HCT116 (cell line): ENCODE measurements at regions not wholly inside any gene's neighbourhood (a gene's known extent, or its start where the extent isn't known, plus 50 kb on each side); places are given as distances from the start of the nearest gene placed in this dataset.

ENCODE experiments used
- ATAC-seq: fragments of 200-7000 bp; cut with Tn5 transposase; 2 replicates; pipeline ENCODE4 v1.9.1; 2020; ENCODE audit warnings: mild to moderate bottlenecking, moderate library complexity
- BruUV-seq: library from RNA; stranded (reverse); fragments of 400-500 nt; replicated peaks from 2 replicates; lab custom pipeline; 2021; lab: Mats Ljungman, UMichigan
- CTCF ChIA-PET: fragments of 300-600 bp; sonication (Branson Sonifier 250); formaldehyde crosslinking; loops from one replicate; lab custom pipeline; 2021; ENCODE audit warnings: antibody characterized with exemption; lab: Charles Lee
- POLR2A ChIA-PET: fragments of 300-600, 350-600 bp; sonication (Branson Sonifier 250); formaldehyde crosslinking; loops from one replicate; lab custom pipeline; 2021; ENCODE audit warnings: antibody characterized with exemption; lab: Charles Lee
- RAD21 ChIA-PET, 2 experiments: fragments of 300-600 bp; sonication (Branson Sonifier 250); formaldehyde crosslinking; loops; one replicate each; lab custom pipeline; 2023; ENCODE audit warnings: low total read pairs in 2 of 2; ENCODE audit not compliant: uncharacterized antibody in 2 of 2, unreplicated experiment in 2 of 2, low non-redundant PET in 1 of 2; lab: Charles Lee
- DNase-seq: peaks from one replicate; pipeline ENCODE4 v3.0.0-alpha.2; 2010; ENCODE audit warnings: low read depth, low spot score
- H2AFZ ChIP-seq: fragments of 200-600 bp; shearing (Covaris generic), sonication (generic); 2 replicates; pipeline ENCODE4 v1.6.1; 2017; ENCODE audit warnings: low read depth, mixed run types, mixed read lengths, antibody characterized with exemption, low read length; ENCODE audit not compliant: poor library complexity, severe bottlenecking
- H3K27ac ChIP-seq: 2 replicates; pipeline ENCODE4 v1.5.1; 2012; ENCODE audit warnings: low read depth, low read length
- H3K27me3 ChIP-seq: fragments of 200-600 bp; sonication (generic); 2 replicates; pipeline ENCODE4 v1.6.1; 2016; ENCODE audit warnings: mixed run types, low read length, mixed read lengths; ENCODE audit not compliant: insufficient read depth
- H3K36me3 ChIP-seq, 2 experiments: fragments of 200-500 bp in 1 of 2; fragments of 200-600 bp in 1 of 2; sonication (Bioruptor generic) in 1 of 2; sonication (generic) in 1 of 2; 2 replicates each; pipeline versions ENCODE4 v1.5.1 to v1.6.1; 2014 to 2016; ENCODE audit warnings: low read length in 2 of 2, inconsistent platforms in 1 of 2, mixed read lengths in 1 of 2, mixed run types in 1 of 2; ENCODE audit not compliant: insufficient read depth in 2 of 2, control insufficient read depth in 1 of 2
- H3K4me1 ChIP-seq, 2 experiments: fragments of 200-600 bp in 1 of 2; sonication (generic) in 1 of 2; 2 replicates each; pipeline versions ENCODE4 v1.5.1 to v1.6.1; 2012 to 2017; ENCODE audit warnings: low read length in 2 of 2, inconsistent platforms in 1 of 2, mild to moderate bottlenecking in 1 of 2, mixed read lengths in 1 of 2, mixed run types in 1 of 2, moderate library complexity in 1 of 2; ENCODE audit not compliant: insufficient read depth in 2 of 2, control insufficient read depth in 1 of 2
- H3K4me2 ChIP-seq: fragments of 200-600 bp; sonication (generic); 2 replicates; pipeline ENCODE4 v1.6.1; 2017; ENCODE audit warnings: mixed run types, low read length, mixed read lengths
- H3K4me3 ChIP-seq, 2 experiments: fragments of 200-600 bp in 1 of 2; sonication (generic) in 1 of 2; replicated peaks in 1 of 2; 2 replicates each; pipeline ENCODE4 v1.5.1; 2011 to 2016; ENCODE audit warnings: low read length in 2 of 2, control low read depth in 1 of 2, low read depth in 1 of 2, mild to moderate bottlenecking in 1 of 2, mixed read lengths in 1 of 2, mixed run types in 1 of 2
- H3K79me2 ChIP-seq: fragments of 200-600 bp; sonication (generic); 2 replicates; pipeline ENCODE4 v1.6.1; 2017; ENCODE audit warnings: mild to moderate bottlenecking, mixed run types, low read length, moderate library complexity, mixed read lengths; ENCODE audit not compliant: insufficient read depth
- H3K9ac ChIP-seq: fragments of 200-600 bp; sonication (generic); 2 replicates; pipeline ENCODE4 v1.6.1; 2016; ENCODE audit warnings: low read length, mixed read lengths
- H3K9me2 ChIP-seq: fragments of 200-600 bp; sonication (generic), shearing (Covaris generic); 2 replicates; pipeline ENCODE4 v1.6.1; 2017; ENCODE audit warnings: mixed run types, mild to moderate bottlenecking, moderate library complexity; ENCODE audit not compliant: insufficient read depth
- H3K9me3 ChIP-seq, 2 experiments: fragments of 200-500 bp in 1 of 2; fragments of 200-600 bp in 1 of 2; sonication (Bioruptor generic) in 1 of 2; sonication (generic) in 1 of 2; 2 replicates each; pipeline ENCODE4 v1.6.1; 2014 to 2017; ENCODE audit warnings: low read length in 2 of 2, mixed read lengths in 2 of 2, inconsistent platforms in 1 of 2, low read depth in 1 of 2, mild to moderate bottlenecking in 1 of 2, mixed run types in 1 of 2, moderate library complexity in 1 of 2; ENCODE audit not compliant: control insufficient read depth in 1 of 2, insufficient read depth in 1 of 2
- H4K20me1 ChIP-seq: fragments of 200-600 bp; sonication (generic), shearing (Covaris generic); 2 replicates; pipeline ENCODE4 v1.6.1; 2017; ENCODE audit warnings: mixed run types, mild to moderate bottlenecking, moderate library complexity; ENCODE audit not compliant: insufficient read depth
- CBX3 ChIP-seq: IDR thresholded peaks from 2 replicates; pipeline ENCODE4 v1.6.1; 2012; ENCODE audit warnings: low read depth
- CEBPB ChIP-seq: IDR thresholded peaks from 2 replicates; pipeline ENCODE4 v1.6.1; 2012; ENCODE audit warnings: low read depth
- EGR1 ChIP-seq: IDR thresholded peaks from 2 replicates; pipeline ENCODE4 v1.6.1; 2012; ENCODE audit warnings: low read depth
- EZH2phosphoT487 ChIP-seq: fragments of 200-600 bp; IDR thresholded peaks from 2 replicates; pipeline ENCODE4 v1.6.1; 2018; ENCODE audit warnings: antibody characterized with exemption, borderline replicate concordance
- FOSL1 ChIP-seq: IDR thresholded peaks from 2 replicates; pipeline ENCODE4 v1.6.1; 2012; ENCODE audit warnings: low read depth
- JUND ChIP-seq: IDR thresholded peaks from 2 replicates; pipeline ENCODE4 v1.6.1; 2012
- POLR2A ChIP-seq: IDR thresholded peaks from 2 replicates; pipeline ENCODE4 v1.7.0; 2011; ENCODE audit warnings: borderline replicate concordance; ENCODE audit not compliant: insufficient read depth, insufficient read length; ENCODE audit errors: extremely low read depth
- SIN3A ChIP-seq: IDR thresholded peaks from 2 replicates; pipeline ENCODE4 v1.6.1; 2012; ENCODE audit warnings: low read depth
- SP1 ChIP-seq: IDR thresholded peaks from 2 replicates; pipeline ENCODE4 v1.6.1; 2012; ENCODE audit warnings: low read depth
- SRF ChIP-seq: IDR thresholded peaks from 2 replicates; pipeline ENCODE4 v1.6.1; 2012; ENCODE audit warnings: low read depth
- TCF7L2 ChIP-seq: IDR thresholded peaks from 2 replicates; pipeline ENCODE4 v1.7.0; 2011; ENCODE audit warnings: borderline replicate concordance, inconsistent platforms; ENCODE audit not compliant: insufficient read depth, insufficient read length; ENCODE audit errors: extremely low read depth
- ZFX ChIP-seq: fragments of 450-650 bp; IDR thresholded peaks from 2 replicates; pipeline ENCODE4 v1.6.1; 2017
- ZNF274 ChIP-seq: fragments of 200-500 bp; sonication (Bioruptor generic); IDR thresholded peaks from 2 replicates; pipeline ENCODE4 v1.6.1; 2014; ENCODE audit warnings: mild to moderate bottlenecking, low read depth, low read length, inconsistent platforms
- intact Hi-C: fragments of 100-400 bp; cut with micrococcal nuclease; formaldehyde crosslinking; loops from 2 replicates; pipeline ENCODE4 v1.10.0; 2022
- TF ChIP-seq, protein P1 (sequence below): IDR thresholded peaks from 2 replicates; pipeline ENCODE4 v1.6.1; 2011; ENCODE audit warnings: mild to moderate bottlenecking, low read length, moderate library complexity; ENCODE audit not compliant: insufficient replicate concordance; ENCODE audit errors: extremely low read depth
- TF ChIP-seq, protein P2 (sequence below), 3 experiments: fragments of 200-600 bp in 1 of 3; sonication (generic) in 1 of 3; IDR thresholded peaks in 2 of 3; conservative IDR thresholded peaks in 1 of 3; 2 replicates each; pipeline ENCODE4 v1.5.1; 2012 to 2017; ENCODE audit warnings: low read depth in 2 of 3, low read length in 2 of 3, antibody characterized with exemption in 1 of 3, borderline replicate concordance in 1 of 3, control low read depth in 1 of 3, mild to moderate bottlenecking in 1 of 3, mixed read lengths in 1 of 3, mixed run types in 1 of 3, moderate library complexity in 1 of 3; ENCODE audit not compliant: insufficient read depth in 1 of 3

DNA sequence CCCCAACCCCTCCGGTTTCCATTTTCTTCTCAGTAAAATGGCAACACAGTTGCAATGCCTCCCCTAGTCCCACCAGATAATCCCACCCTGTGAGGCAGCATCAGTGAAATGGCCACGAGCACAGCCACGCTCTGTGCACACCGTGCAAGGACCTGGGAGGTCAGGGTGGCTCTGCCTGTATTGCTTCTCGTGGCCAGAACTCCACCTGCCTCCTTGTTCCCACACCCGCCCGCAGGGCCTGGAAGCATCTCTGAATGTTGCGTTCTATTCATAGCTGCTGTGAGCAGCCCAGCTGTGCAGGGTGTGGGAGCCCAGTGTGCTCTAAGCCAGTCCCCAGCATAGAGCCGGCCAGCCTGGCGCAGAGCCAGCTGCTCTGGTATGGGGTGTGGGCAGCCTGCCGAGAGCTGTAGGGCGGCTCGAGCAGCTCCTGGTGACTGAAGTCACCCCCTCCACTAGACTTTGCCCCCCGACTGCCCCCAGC, 161.1 kb downstream of the DLL1 start:
- intact Hi-C loops: no loop called here
- RAD21 ChIA-PET: no interaction called here

DNA sequence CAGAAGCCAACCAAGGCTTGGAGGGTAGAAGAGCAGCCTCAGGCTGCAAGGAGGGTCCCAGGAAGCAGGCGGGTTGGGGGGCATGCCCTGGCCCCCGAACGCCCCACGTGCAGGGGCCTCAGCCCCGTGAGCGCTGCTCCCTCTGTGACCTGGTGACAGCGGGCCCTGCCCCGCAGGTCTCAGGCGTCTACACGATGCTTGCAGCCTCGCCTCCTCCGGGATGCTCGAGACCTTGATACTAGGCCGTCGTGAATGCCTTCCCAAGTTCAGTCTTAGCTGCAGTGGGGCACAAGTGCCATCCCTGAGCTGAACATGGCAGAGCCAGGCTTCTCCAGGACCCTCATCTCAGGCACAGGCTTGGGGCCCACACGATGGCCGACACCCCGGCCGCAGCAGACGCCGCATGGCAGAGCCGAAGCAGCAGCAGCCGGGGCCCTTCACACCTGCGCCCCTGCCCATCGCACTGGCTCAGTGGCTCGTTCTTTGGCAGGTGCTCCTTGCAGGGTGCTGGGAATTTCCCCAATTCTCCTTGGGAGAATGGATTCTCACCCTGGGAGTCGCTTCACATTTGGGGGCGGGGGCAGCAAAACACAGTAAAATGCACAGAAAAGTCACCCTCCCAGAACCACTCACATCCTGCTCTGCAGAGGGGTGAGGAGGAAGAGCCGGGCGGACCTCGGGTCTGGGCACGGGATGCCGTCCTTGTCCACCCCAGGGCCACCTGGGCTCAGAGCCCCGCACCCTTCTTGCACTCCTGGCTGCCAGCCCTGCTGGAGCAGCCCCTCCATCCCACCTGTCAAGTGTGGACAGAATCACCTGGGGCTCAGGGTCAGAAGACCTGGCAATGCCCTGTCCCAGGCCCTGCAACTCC, 161.8 kb downstream of the DLL1 start:
- no peak overlapping the region for H3K9ac ChIP-seq
- ChIA-PET CTCF (no interaction called here), RAD21 (no interaction called here), POLR2A (no interaction called here)
- no peak overlapping the region for H3K4me3 ChIP-seq
- no peaks in the 10 kb centered on the region for H4K20me1 ChIP-seq
- no peak overlapping the region for H3K4me2 ChIP-seq
- no peaks in the 10 kb centered on the region for H3K79me2 ChIP-seq
- H3K4me1 ChIP-seq: peaks cover 6 to 7% of the 10 kb centered on the region in 2 experiments; a peak in 3 of 4 replicates
- DNase-seq (no peak), ATAC-seq (no peak)
- H3K36me3 ChIP-seq: no peaks in the 10 kb centered on the region
- H3K27ac ChIP-seq: no peak overlapping the region
- no peak for TF ChIP-seq TCF7L2
- TF ChIP-seq POLR2A: no peak
- no peak for TF ChIP-seq EGR1
- no peak for TF ChIP-seq SP1
- TF ChIP-seq ZFX: no peak
- TF ChIP-seq, protein P1, sequence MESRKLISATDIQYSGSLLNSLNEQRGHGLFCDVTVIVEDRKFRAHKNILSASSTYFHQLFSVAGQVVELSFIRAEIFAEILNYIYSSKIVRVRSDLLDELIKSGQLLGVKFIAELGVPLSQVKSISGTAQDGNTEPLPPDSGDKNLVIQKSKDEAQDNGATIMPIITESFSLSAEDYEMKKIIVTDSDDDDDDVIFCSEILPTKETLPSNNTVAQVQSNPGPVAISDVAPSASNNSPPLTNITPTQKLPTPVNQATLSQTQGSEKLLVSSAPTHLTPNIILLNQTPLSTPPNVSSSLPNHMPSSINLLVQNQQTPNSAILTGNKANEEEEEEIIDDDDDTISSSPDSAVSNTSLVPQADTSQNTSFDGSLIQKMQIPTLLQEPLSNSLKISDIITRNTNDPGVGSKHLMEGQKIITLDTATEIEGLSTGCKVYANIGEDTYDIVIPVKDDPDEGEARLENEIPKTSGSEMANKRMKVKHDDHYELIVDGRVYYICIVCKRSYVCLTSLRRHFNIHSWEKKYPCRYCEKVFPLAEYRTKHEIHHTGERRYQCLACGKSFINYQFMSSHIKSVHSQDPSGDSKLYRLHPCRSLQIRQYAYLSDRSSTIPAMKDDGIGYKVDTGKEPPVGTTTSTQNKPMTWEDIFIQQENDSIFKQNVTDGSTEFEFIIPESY: no peak
- TF ChIP-seq SRF: no peak
- TF ChIP-seq EZH2phosphoT487: no peak
- TF ChIP-seq, protein P2, sequence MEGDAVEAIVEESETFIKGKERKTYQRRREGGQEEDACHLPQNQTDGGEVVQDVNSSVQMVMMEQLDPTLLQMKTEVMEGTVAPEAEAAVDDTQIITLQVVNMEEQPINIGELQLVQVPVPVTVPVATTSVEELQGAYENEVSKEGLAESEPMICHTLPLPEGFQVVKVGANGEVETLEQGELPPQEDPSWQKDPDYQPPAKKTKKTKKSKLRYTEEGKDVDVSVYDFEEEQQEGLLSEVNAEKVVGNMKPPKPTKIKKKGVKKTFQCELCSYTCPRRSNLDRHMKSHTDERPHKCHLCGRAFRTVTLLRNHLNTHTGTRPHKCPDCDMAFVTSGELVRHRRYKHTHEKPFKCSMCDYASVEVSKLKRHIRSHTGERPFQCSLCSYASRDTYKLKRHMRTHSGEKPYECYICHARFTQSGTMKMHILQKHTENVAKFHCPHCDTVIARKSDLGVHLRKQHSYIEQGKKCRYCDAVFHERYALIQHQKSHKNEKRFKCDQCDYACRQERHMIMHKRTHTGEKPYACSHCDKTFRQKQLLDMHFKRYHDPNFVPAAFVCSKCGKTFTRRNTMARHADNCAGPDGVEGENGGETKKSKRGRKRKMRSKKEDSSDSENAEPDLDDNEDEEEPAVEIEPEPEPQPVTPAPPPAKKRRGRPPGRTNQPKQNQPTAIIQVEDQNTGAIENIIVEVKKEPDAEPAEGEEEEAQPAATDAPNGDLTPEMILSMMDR (IDR thresholded peaks at IDR 0.05 in 2 of 3, conservative IDR thresholded peaks at IDR 0.05 in 1 of 3; ENCODE audit: borderline replicate concordance in 1 of 3, insufficient read depth in 1 of 3, low read depth in 2 of 3, low read length in 2 of 3): no peak
- no peak for TF ChIP-seq FOSL1
- TF ChIP-seq SIN3A: no peak
- H3K9me3 ChIP-seq: no peaks in the 10 kb centered on the region
- H2AFZ ChIP-seq: no peak overlapping the region
- BruUV-seq: no TSS peak
- intact Hi-C loops: no loop called here
- H3K9me2 ChIP-seq: no peaks in the 10 kb centered on the region
- no peaks in the 10 kb centered on the region for H3K27me3 ChIP-seq

More for the DNA sequence above, 161.1 kb downstream of the DLL1 start:
- H3K27me3 ChIP-seq: no peaks in the 10 kb centered on the region
- H3K4me2 ChIP-seq: no peak overlapping the region
- no peaks in the 10 kb centered on the region for H3K9me2 ChIP-seq
- no peaks in the 10 kb centered on the region for H4K20me1 ChIP-seq
- H3K27ac ChIP-seq: no peak overlapping the region
- ChIA-PET CTCF (no interaction called here), POLR2A (no interaction called here)
- no peak overlapping the region for H3K9ac ChIP-seq
- no peaks in the 10 kb centered on the region for H3K9me3 ChIP-seq
- H3K36me3 ChIP-seq: no peaks in the 10 kb centered on the region
- TF ChIP-seq CEBPB (no peak), FOSL1 (no peak), SRF (no peak), CBX3 (no peak), ZNF274 (no peak), JUND (no peak)
- BruUV-seq: no TSS peak
- ATAC-seq (no peak), DNase-seq (no peak)
- H3K4me1 ChIP-seq: peaks cover 4 to 5% of the 10 kb centered on the region in 2 experiments; a peak in 3 of 4 replicates
- H2AFZ ChIP-seq: no peak overlapping the region
- no peak overlapping the region for H3K4me3 ChIP-seq
- no peaks in the 10 kb centered on the region for H3K79me2 ChIP-seq
